ENCODE measurements at regions not wholly inside any gene's neighbourhood (a gene's known extent, or its start where the extent isn't known, plus 50 kb on each side); places are given as distances from the start of the nearest gene placed in this dataset.

- Histone ChIP-seq H2AK5ac (ENCODE audit: low read depth, low read length) (no peak overlapping the region), H3K79me1 (ENCODE audit: low read depth, low read length) (no peaks in the 10 kb centered on the region), H3K4me2 (ENCODE audit: insufficient read depth, low read length, poor library complexity, severe bottlenecking) (no peak overlapping the region), H3K4me3 (ENCODE audit: low read length in 2 of 2) (no peak overlapping the region), H2BK15ac (ENCODE audit: low read length) (no peak overlapping the region), H3K4me1 (ENCODE audit: control insufficient read depth in 2 of 2, insufficient read depth in 1 of 2, low read depth in 1 of 2, low read length in 2 of 2) (no peaks in the 10 kb centered on the region), H3K27ac (replicated peaks; ENCODE audit: low read length) (no peak overlapping the region), H2BK5ac (ENCODE audit: low read length) (no peak overlapping the region), H3K14ac (ENCODE audit: low read length) (no peak overlapping the region), H3K9me3 (replicated peaks in 1 of 2; ENCODE audit: control insufficient read depth in 2 of 2, insufficient read depth in 1 of 2, low read depth in 1 of 2, low read length in 2 of 2) (no peaks in the 10 kb centered on the region), H3K36me3 (replicated peaks in 1 of 2; ENCODE audit: control insufficient read depth in 2 of 2, insufficient read depth in 2 of 2, low read length in 2 of 2) (no peaks in the 10 kb centered on the region), H3K4ac (ENCODE audit: low read length) (no peak overlapping the region), H2BK120ac (ENCODE audit: low read depth, low read length) (no peak overlapping the region), H3K18ac (ENCODE audit: low read length) (no peak overlapping the region), H4K8ac (ENCODE audit: low read depth, low read length) (no peak overlapping the region), H4K91ac (ENCODE audit: low read depth, low read length, poor library complexity) (no peak overlapping the region), H2AFZ (ENCODE audit: low read length) (no peak overlapping the region), H3K27me3 (ENCODE audit: control insufficient read depth in 3 of 3, insufficient read depth in 3 of 3, low read depth in 1 of 3, low read length in 3 of 3) (no peaks in the 10 kb centered on the region), H3K9ac (ENCODE audit: low read depth, low read length, poor library complexity) (no peak overlapping the region), H2BK12ac (ENCODE audit: low read length) (no peak overlapping the region), H3K23ac (ENCODE audit: low read depth, low read length, poor library complexity) (no peak overlapping the region)
- no peak for DNase-seq (ENCODE audit: low spot score)
- no CpG with 5 or more reads among the region's 3 CpGs for WGBS, 2 donors (ENCODE audit: extremely low coverage in 2 of 2, insufficient read length in 2 of 2, insufficient replicate concordance in 1 of 2)
Measured at GRCh38 chr5:84632418-84632817, 247.7 kb upstream of the EDIL3 start.

GRCh38 chr5:84628918-84629317 lies 244.2 kb upstream of the EDIL3 start:
- Histone ChIP-seq H3K9ac (ENCODE audit: low read depth, low read length, poor library complexity) (no peak overlapping the region), H2AK5ac (ENCODE audit: low read depth, low read length) (no peak overlapping the region), H3K79me1 (ENCODE audit: low read depth, low read length) (no peaks in the 10 kb centered on the region), H2BK5ac (ENCODE audit: low read length) (no peak overlapping the region), H3K4me2 (ENCODE audit: insufficient read depth, low read length, poor library complexity, severe bottlenecking) (no peak overlapping the region), H3K18ac (ENCODE audit: low read length) (no peak overlapping the region), H2BK15ac (ENCODE audit: low read length) (no peak overlapping the region), H3K27me3 (ENCODE audit: control insufficient read depth in 3 of 3, insufficient read depth in 3 of 3, low read depth in 1 of 3, low read length in 3 of 3) (no peaks in the 10 kb centered on the region), H3K23ac (ENCODE audit: low read depth, low read length, poor library complexity) (no peak overlapping the region), H2AFZ (ENCODE audit: low read length) (no peak overlapping the region), H2BK12ac (ENCODE audit: low read length) (no peak overlapping the region), H3K4me1 (ENCODE audit: control insufficient read depth in 2 of 2, insufficient read depth in 1 of 2, low read depth in 1 of 2, low read length in 2 of 2) (no peaks in the 10 kb centered on the region), H4K91ac (ENCODE audit: low read depth, low read length, poor library complexity) (no peak overlapping the region), H3K4me3 (ENCODE audit: low read length in 2 of 2) (no peak overlapping the region), H4K8ac (ENCODE audit: low read depth, low read length) (no peak overlapping the region), H3K27ac (replicated peaks; ENCODE audit: low read length) (no peak overlapping the region), H3K36me3 (replicated peaks in 1 of 2; ENCODE audit: control insufficient read depth in 2 of 2, insufficient read depth in 2 of 2, low read length in 2 of 2) (no peaks in the 10 kb centered on the region), H2BK120ac (ENCODE audit: low read depth, low read length) (no peak overlapping the region), H3K14ac (ENCODE audit: low read length) (no peak overlapping the region), H3K9me3 (replicated peaks in 1 of 2; ENCODE audit: control insufficient read depth in 2 of 2, insufficient read depth in 1 of 2, low read depth in 1 of 2, low read length in 2 of 2) (no peaks in the 10 kb centered on the region), H3K4ac (ENCODE audit: low read length) (no peak overlapping the region)
- WGBS, 2 donors (ENCODE audit: extremely low coverage in 2 of 2, insufficient read length in 2 of 2, insufficient replicate concordance in 1 of 2): no CpG with 5 or more reads among the region's 2 CpGs
- no peak for DNase-seq (ENCODE audit: low spot score)

GRCh38 chr5:84623019-84623418 lies 238.3 kb upstream of the EDIL3 start:
- H2BK120ac ChIP-seq (ENCODE audit: low read depth, low read length): no peak overlapping the region
- no peak overlapping the region for H3K4ac ChIP-seq (ENCODE audit: low read length)
- H3K27ac ChIP-seq (replicated peaks; ENCODE audit: low read length): no peak overlapping the region
- no peaks in the 10 kb centered on the region for H3K79me1 ChIP-seq (ENCODE audit: low read depth, low read length)
- H3K9ac ChIP-seq (ENCODE audit: low read depth, low read length, poor library complexity): no peak overlapping the region
- H3K18ac ChIP-seq (ENCODE audit: low read length): no peak overlapping the region
- no peak overlapping the region for H3K4me2 ChIP-seq (ENCODE audit: insufficient read depth, low read length, poor library complexity, severe bottlenecking)
- H4K8ac ChIP-seq (ENCODE audit: low read depth, low read length): no peak overlapping the region
- WGBS, 2 donors (ENCODE audit: extremely low coverage in 2 of 2, insufficient read length in 2 of 2, insufficient replicate concordance in 1 of 2): no CpG with 5 or more reads among the region's 2 CpGs
- H3K9me3 ChIP-seq (replicated peaks in 1 of 2; ENCODE audit: control insufficient read depth in 2 of 2, insufficient read depth in 1 of 2, low read depth in 1 of 2, low read length in 2 of 2): no peaks in the 10 kb centered on the region
- no peak overlapping the region for H2BK15ac ChIP-seq (ENCODE audit: low read length)
- no peaks in the 10 kb centered on the region for H3K36me3 ChIP-seq (replicated peaks in 1 of 2; ENCODE audit: control insufficient read depth in 2 of 2, insufficient read depth in 2 of 2, low read length in 2 of 2)
- no peaks in the 10 kb centered on the region for H3K4me1 ChIP-seq (ENCODE audit: control insufficient read depth in 2 of 2, insufficient read depth in 1 of 2, low read depth in 1 of 2, low read length in 2 of 2)
- H2BK5ac ChIP-seq (ENCODE audit: low read length): no peak overlapping the region
- no peak overlapping the region for H2AFZ ChIP-seq (ENCODE audit: low read length)
- no peak overlapping the region for H2AK5ac ChIP-seq (ENCODE audit: low read depth, low read length)
- no peak overlapping the region for H3K14ac ChIP-seq (ENCODE audit: low read length)
- no peak overlapping the region for H3K23ac ChIP-seq (ENCODE audit: low read depth, low read length, poor library complexity)
- H2BK12ac ChIP-seq (ENCODE audit: low read length): no peak overlapping the region
- no peak for DNase-seq (ENCODE audit: low spot score)
- H4K91ac ChIP-seq (ENCODE audit: low read depth, low read length, poor library complexity): no peak overlapping the region
- H3K27me3 ChIP-seq (ENCODE audit: control insufficient read depth in 3 of 3, insufficient read depth in 3 of 3, low read depth in 1 of 3, low read length in 3 of 3): no peaks in the 10 kb centered on the region
- no peak overlapping the region for H3K4me3 ChIP-seq (ENCODE audit: low read length in 2 of 2)

GRCh38 chr5:84622461-84622860 lies 237.8 kb upstream of the EDIL3 start:
- Histone ChIP-seq H3K27me3 (ENCODE audit: control insufficient read depth in 3 of 3, insufficient read depth in 3 of 3, low read depth in 1 of 3, low read length in 3 of 3) (no peaks in the 10 kb centered on the region), H2BK15ac (ENCODE audit: low read length) (no peak overlapping the region), H3K9me3 (replicated peaks in 1 of 2; ENCODE audit: control insufficient read depth in 2 of 2, insufficient read depth in 1 of 2, low read depth in 1 of 2, low read length in 2 of 2) (no peaks in the 10 kb centered on the region), H2BK120ac (ENCODE audit: low read depth, low read length) (no peak overlapping the region), H3K14ac (ENCODE audit: low read length) (no peak overlapping the region), H3K79me1 (ENCODE audit: low read depth, low read length) (no peaks in the 10 kb centered on the region), H2BK5ac (ENCODE audit: low read length) (no peak overlapping the region), H3K27ac (replicated peaks; ENCODE audit: low read length) (no peak overlapping the region), H4K91ac (ENCODE audit: low read depth, low read length, poor library complexity) (no peak overlapping the region), H3K4me1 (ENCODE audit: control insufficient read depth in 2 of 2, insufficient read depth in 1 of 2, low read depth in 1 of 2, low read length in 2 of 2) (no peaks in the 10 kb centered on the region), H3K4ac (ENCODE audit: low read length) (no peak overlapping the region), H3K36me3 (replicated peaks in 1 of 2; ENCODE audit: control insufficient read depth in 2 of 2, insufficient read depth in 2 of 2, low read length in 2 of 2) (no peaks in the 10 kb centered on the region), H4K8ac (ENCODE audit: low read depth, low read length) (no peak overlapping the region), H3K4me3 (ENCODE audit: low read length in 2 of 2) (no peak overlapping the region), H3K23ac (ENCODE audit: low read depth, low read length, poor library complexity) (no peak overlapping the region), H2AFZ (ENCODE audit: low read length) (no peak overlapping the region), H3K4me2 (ENCODE audit: insufficient read depth, low read length, poor library complexity, severe bottlenecking) (no peak overlapping the region), H3K9ac (ENCODE audit: low read depth, low read length, poor library complexity) (no peak overlapping the region), H2AK5ac (ENCODE audit: low read depth, low read length) (no peak overlapping the region), H3K18ac (ENCODE audit: low read length) (no peak overlapping the region), H2BK12ac (ENCODE audit: low read length) (no peak overlapping the region)
- no peak for DNase-seq (ENCODE audit: low spot score)
- WGBS, 2 donors (ENCODE audit: extremely low coverage in 2 of 2, insufficient read length in 2 of 2, insufficient replicate concordance in 1 of 2): no CpG with 5 or more reads among the region's 3 CpGs
